AG09309 (cell line): ENCODE measurements at regions not wholly inside any gene's neighbourhood (a gene's known extent, or its start where the extent isn't known, plus 50 kb on each side); places are given as distances from the start of the nearest gene placed in this dataset.

Experiments
- DNase-seq: peaks from one replicate; pipeline ENCODE4 v3.0.0-alpha.2; 2010; ENCODE audit warnings: low read depth
- H3K4me3 ChIP-seq: 2 replicates; pipeline ENCODE4 v1.5.1; 2011; ENCODE audit warnings: mild to moderate bottlenecking, low read depth, low read length, moderate library complexity; ENCODE audit not compliant: control insufficient read depth
- TF ChIP-seq, protein P1 (sequence below): IDR thresholded peaks from 2 replicates; pipeline ENCODE4 v1.5.1; 2011; ENCODE audit warnings: mild to moderate bottlenecking, low read depth, low read length, inconsistent platforms; ENCODE audit not compliant: insufficient read depth, control insufficient read depth; ENCODE audit errors: missing control alignments

DNA sequence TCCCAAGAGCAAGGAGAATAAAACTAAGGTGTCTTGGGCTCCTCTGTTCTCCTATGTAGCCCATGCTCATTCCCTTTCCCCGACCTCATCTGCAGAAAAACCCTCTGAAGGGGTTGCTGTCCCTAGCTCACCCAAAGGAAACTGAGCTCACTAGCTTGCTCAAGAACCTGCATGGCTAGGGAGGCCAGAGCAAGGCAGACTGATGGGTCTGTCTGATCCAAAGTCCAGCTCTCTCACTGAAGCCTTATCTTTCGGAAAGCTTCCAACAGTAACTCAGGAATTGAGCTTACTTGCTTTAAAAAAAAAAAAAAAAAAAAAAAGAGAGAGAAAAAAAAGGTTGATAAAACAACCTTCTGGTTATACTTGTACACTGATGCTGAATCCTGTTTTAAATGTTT, 141.4 kb upstream of the TOPAZ1 start:
- no peak overlapping the region for H3K4me3 ChIP-seq
- DNase-seq, result no peak
- TF ChIP-seq, protein P1, sequence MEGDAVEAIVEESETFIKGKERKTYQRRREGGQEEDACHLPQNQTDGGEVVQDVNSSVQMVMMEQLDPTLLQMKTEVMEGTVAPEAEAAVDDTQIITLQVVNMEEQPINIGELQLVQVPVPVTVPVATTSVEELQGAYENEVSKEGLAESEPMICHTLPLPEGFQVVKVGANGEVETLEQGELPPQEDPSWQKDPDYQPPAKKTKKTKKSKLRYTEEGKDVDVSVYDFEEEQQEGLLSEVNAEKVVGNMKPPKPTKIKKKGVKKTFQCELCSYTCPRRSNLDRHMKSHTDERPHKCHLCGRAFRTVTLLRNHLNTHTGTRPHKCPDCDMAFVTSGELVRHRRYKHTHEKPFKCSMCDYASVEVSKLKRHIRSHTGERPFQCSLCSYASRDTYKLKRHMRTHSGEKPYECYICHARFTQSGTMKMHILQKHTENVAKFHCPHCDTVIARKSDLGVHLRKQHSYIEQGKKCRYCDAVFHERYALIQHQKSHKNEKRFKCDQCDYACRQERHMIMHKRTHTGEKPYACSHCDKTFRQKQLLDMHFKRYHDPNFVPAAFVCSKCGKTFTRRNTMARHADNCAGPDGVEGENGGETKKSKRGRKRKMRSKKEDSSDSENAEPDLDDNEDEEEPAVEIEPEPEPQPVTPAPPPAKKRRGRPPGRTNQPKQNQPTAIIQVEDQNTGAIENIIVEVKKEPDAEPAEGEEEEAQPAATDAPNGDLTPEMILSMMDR, result no peak

DNA sequence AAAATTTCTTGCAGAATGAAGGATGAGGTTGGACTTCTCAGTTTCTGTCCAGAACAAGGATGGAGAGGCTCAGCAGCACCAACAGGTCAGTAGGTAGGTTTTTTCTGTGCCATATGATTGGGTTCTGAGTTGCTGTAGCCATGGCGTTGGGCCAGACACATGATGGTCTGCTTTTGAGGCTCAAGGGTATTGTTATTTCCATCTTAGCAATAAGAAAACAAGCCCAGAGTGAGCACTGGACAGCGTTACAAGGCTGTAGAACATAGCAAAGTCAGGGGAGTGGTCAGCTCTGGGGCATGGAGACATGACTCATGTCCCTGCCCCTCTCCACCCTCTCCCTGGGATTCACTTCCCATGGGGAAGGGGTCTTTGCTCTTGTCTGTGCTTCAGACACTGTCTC, 137.6 kb upstream of the TOPAZ1 start:
- no peak for DNase-seq
- H3K4me3 ChIP-seq, result no peak overlapping the region
- TF ChIP-seq, protein P1, result no peak

DNA sequence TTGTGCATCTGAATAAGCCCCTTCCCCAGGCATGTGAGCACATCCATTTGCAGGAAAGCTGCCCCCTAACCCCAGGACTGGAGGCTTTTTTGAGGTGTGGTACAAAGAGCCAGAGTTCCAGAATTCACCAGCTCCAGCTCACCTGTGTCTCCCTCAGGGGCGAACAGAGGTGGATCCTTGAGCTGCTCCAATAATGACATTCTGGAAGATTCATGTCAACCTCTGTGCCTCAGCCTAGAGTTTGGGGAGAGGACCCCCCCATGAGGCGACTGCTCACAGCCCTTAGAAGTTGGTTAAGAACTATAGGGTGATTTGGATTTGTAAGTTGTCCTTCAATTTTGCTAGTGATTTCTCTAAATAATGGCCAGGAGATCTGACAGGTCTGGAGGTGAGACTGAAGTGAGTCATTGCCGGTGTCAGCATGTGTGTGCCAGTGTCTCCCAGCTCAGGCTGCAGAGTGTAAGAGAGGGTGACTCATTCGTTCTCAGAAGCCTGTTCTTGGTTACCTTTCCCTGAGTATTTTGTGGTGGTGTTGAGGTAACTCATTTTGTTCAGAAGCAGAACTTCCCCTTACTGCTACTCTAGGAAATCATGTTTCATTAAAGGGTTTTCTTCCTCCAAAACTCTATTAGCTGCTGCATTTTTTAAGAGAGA, 136.9 kb upstream of the TOPAZ1 start:
- no peak overlapping the region for H3K4me3 ChIP-seq
- TF ChIP-seq, protein P1, result no peak
- DNase-seq, result peak; percentile 17

DNA sequence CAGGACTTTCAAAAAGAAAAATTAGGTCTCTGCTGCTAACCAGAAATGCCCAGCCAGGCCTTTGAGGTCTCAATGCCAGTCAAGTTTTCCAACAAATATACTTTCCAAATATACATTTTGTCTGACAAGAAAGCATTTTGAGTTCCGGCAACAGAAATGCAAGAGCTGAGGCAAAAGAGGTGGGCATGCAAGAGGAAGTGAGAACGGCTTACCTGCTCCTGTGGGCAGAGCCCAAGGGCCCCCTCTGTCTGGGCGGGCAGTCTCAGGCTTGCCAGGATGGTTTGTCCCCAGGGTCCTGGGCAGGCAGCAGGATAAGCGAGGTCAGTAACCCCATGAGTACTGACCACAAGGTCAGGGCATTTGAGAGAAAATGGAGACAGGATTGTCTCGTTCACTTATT, 136.1 kb upstream of the TOPAZ1 start:
- no peak overlapping the region for H3K4me3 ChIP-seq
- TF ChIP-seq, protein P1, result no peak

DNA sequence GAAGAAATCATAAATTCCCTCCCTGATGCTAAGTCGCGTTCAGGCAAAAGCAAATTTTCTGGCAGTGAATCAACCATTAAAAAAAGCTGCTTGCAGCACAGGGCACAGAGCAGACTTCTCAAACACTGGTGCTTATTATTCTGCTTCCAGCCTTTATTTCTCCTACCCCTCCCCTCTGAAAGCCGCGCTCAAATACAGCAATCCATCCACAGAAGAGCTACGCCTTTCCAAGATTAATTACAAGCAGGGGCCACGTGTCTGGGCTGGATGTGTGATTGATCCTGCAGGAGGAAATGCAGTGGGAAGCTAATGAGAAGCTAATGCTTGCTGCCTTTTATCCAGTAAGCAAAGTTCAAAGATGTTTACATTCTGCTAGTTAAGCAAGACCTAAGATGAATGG, 134.9 kb upstream of the TOPAZ1 start:
- TF ChIP-seq, protein P1, result no peak
- no peak for DNase-seq

More for the DNA sequence above, 136.1 kb upstream of the TOPAZ1 start:
- DNase-seq, result no peak

DNA sequence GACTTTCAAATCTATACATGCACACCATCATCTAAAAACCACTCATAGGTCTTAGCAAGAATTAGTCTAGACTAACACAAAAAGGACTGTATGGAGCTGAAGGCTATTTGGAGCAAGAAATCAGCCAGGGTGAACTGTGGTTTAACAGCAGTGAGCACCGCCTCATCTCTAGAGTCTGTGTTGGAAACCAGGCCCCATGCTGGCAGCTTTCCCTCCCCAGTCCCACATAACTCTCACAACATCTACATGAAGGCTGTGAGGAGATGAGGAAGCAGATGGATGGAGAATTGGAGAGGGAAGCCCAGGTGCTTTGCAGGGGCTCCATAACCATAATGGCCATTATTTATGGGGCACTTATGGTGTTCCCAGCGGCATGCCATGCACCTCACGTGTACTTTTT, 133.2 kb upstream of the TOPAZ1 start:
- DNase-seq, result no peak
- TF ChIP-seq, protein P1, result no peak
- H3K4me3 ChIP-seq, result no peak overlapping the region

More for the DNA sequence above, 134.9 kb upstream of the TOPAZ1 start:
- H3K4me3 ChIP-seq, result no peak overlapping the region
